ENCODE measurements at regions not wholly inside any gene's neighbourhood (a gene's known extent, or its start where the extent isn't known, plus 50 kb on each side); places are given as distances from the start of the nearest gene placed in this dataset.

- peak; percentile 83 for DNase-seq (ENCODE audit: low read depth)
- no peak for TF ChIP-seq POLR2A (IDR thresholded peaks at IDR 0.05; ENCODE audit: extremely low read depth, insufficient read length)
- no peak for TF ChIP-seq MYC (IDR thresholded peaks at IDR 0.05; ENCODE audit: low read depth, low read length)
- TF ChIP-seq CTCF (IDR thresholded peaks at IDR 0.05; ENCODE audit: low read depth, low read length) = no peak
- TF ChIP-seq MAX (IDR thresholded peaks at IDR 0.05; ENCODE audit: low read depth, low read length) = no peak
- peak overlapping the region; percentile 16 for H3K4me3 ChIP-seq (ENCODE audit: low read depth, low read length)
Observed at GRCh38 chr2:12397854-12398253, 318.9 kb upstream of the TRIB2 start.

GRCh38 chr2:12399240-12399639, 317.5 kb upstream of the TRIB2 start:
- H3K4me3 ChIP-seq (ENCODE audit: low read depth, low read length) = no peak overlapping the region
- no peak for DNase-seq (ENCODE audit: low read depth)
- TF ChIP-seq CTCF (IDR thresholded peaks at IDR 0.05; ENCODE audit: low read depth, low read length) = no peak
- TF ChIP-seq MAX (IDR thresholded peaks at IDR 0.05; ENCODE audit: low read depth, low read length) = no peak
- no peak for TF ChIP-seq POLR2A (IDR thresholded peaks at IDR 0.05; ENCODE audit: extremely low read depth, insufficient read length)
- TF ChIP-seq MYC (IDR thresholded peaks at IDR 0.05; ENCODE audit: low read depth, low read length) = no peak

GRCh38 chr2:12400543-12400942, 316.2 kb upstream of the TRIB2 start:
- no peak for TF ChIP-seq MYC (IDR thresholded peaks at IDR 0.05; ENCODE audit: low read depth, low read length)
- no peak for TF ChIP-seq POLR2A (IDR thresholded peaks at IDR 0.05; ENCODE audit: extremely low read depth, insufficient read length)
- no peak for TF ChIP-seq CTCF (IDR thresholded peaks at IDR 0.05; ENCODE audit: low read depth, low read length)
- no peak for TF ChIP-seq MAX (IDR thresholded peaks at IDR 0.05; ENCODE audit: low read depth, low read length)
- no peak for DNase-seq (ENCODE audit: low read depth)
- H3K4me3 ChIP-seq (ENCODE audit: low read depth, low read length) = no peak overlapping the region

- no peak for DNase-seq (ENCODE audit: low read depth)
- TF ChIP-seq MYC (IDR thresholded peaks at IDR 0.05; ENCODE audit: low read depth, low read length) (no peak), CTCF (IDR thresholded peaks at IDR 0.05; ENCODE audit: low read depth, low read length) (no peak), MAX (IDR thresholded peaks at IDR 0.05; ENCODE audit: low read depth, low read length) (no peak), POLR2A (IDR thresholded peaks at IDR 0.05; ENCODE audit: extremely low read depth, insufficient read length) (no peak)
- no peak overlapping the region for H3K4me3 ChIP-seq (ENCODE audit: low read depth, low read length)
Observed at GRCh38 chr2:12402440-12403139, 314.1 kb upstream of the TRIB2 start.

- TF ChIP-seq POLR2A (IDR thresholded peaks at IDR 0.05; ENCODE audit: extremely low read depth, insufficient read length) (no peak), MYC (IDR thresholded peaks at IDR 0.05; ENCODE audit: low read depth, low read length) (no peak), CTCF (IDR thresholded peaks at IDR 0.05; ENCODE audit: low read depth, low read length) (no peak), MAX (IDR thresholded peaks at IDR 0.05; ENCODE audit: low read depth, low read length) (no peak)
- DNase-seq (ENCODE audit: low read depth) = no peak
- no peak overlapping the region for H3K4me3 ChIP-seq (ENCODE audit: low read depth, low read length)
Observed at GRCh38 chr2:12404497-12404896, 312.2 kb upstream of the TRIB2 start.
